GM21447 (cell line): ENCODE measurements at regions not wholly inside any gene's neighbourhood (a gene's known extent, or its start where the extent isn't known, plus 50 kb on each side); places are given as distances from the start of the nearest gene placed in this dataset.
A peak's percentile ranks its signal among the peaks of the same experiment; 100 is the strongest.

Source experiments
- ATAC-seq: cut with Tn5 transposase; IDR thresholded peaks from one replicate; pipeline ENCODE4 v1.9.1; 2021; ENCODE audit not compliant: unreplicated experiment

- ATAC-seq = peak; percentile 93
These were observed 85.0 kb upstream of the UBL3 start for GRCh38 chr13:29935309-29935981.

GRCh38 chr13:29934531-29935308 lies 84.3 kb upstream of the UBL3 start:
- no peak for ATAC-seq

- no peak for ATAC-seq
These were observed 83.0 kb upstream of the UBL3 start for GRCh38 chr13:29933401-29933800.

GRCh38 chr13:29931696-29932095 lies 81.3 kb upstream of the UBL3 start:
- no peak for ATAC-seq

GRCh38 chr13:29929062-29929847 lies 78.8 kb upstream of the UBL3 start:
- no peak for ATAC-seq

GRCh38 chr13:29926098-29926476 lies 75.7 kb upstream of the UBL3 start:
- ATAC-seq = no peak

- ATAC-seq = no peak
These were observed 75.2 kb upstream of the UBL3 start for GRCh38 chr13:29925457-29926097.

- ATAC-seq = no peak
These were observed 74.3 kb upstream of the UBL3 start for GRCh38 chr13:29924482-29925350.

- ATAC-seq = no peak
These were observed 73.4 kb upstream of the UBL3 start for GRCh38 chr13:29923554-29924481.

GRCh38 chr13:29922896-29923295 lies 72.5 kb upstream of the UBL3 start:
- ATAC-seq = no peak

GRCh38 chr13:29922281-29922821 lies 71.9 kb upstream of the UBL3 start:
- no peak for ATAC-seq

- no peak for ATAC-seq
These were observed 71.1 kb upstream of the UBL3 start for GRCh38 chr13:29921542-29921941.

GRCh38 chr13:29920025-29920643 lies 69.7 kb upstream of the UBL3 start:
- no peak for ATAC-seq

GRCh38 chr13:29918845-29919244 lies 68.4 kb upstream of the UBL3 start:
- no peak for ATAC-seq

GRCh38 chr13:29917650-29918049 lies 67.2 kb upstream of the UBL3 start:
- no peak for ATAC-seq

GRCh38 chr13:29914581-29914980 lies 64.2 kb upstream of the UBL3 start:
- ATAC-seq = no peak

- no peak for ATAC-seq
These were observed 61.5 kb upstream of the UBL3 start for GRCh38 chr13:29911781-29912418.
